Stimulated activated naive CD8-positive, alpha-beta T cell treated with anti-CD3 and anti-CD28 coated beads, Interleukin-15, amount 100 ng/mL, for 72 hours (primary cell): ENCODE measurements at regions not wholly inside any gene's neighbourhood (a gene's known extent, or its start where the extent isn't known, plus 50 kb on each side); places are given as distances from the start of the nearest gene placed in this dataset.

Experiments used
- ATAC-seq: fragments of 150-1000 bp; cut with Tn5 transposase; 2 replicates; pipeline ENCODE4 v1.10.0; 2021; ENCODE audit warnings: mild to moderate bottlenecking, moderate library complexity
- DNase-seq, 2 donors: peaks; one replicate each; pipeline ENCODE4 v3.0.0; 2021 to 2022
- H3K27ac Mint-ChIP-seq, 2 donors: one replicate each; pipeline ENCODE4 v1.8.0; 2022; ENCODE audit warnings: mild to moderate bottlenecking in 2 of 2, mixed read lengths in 2 of 2, moderate library complexity in 2 of 2
- H3K27me3 Mint-ChIP-seq: one replicate; pipeline ENCODE4 v1.8.0; 2022; ENCODE audit warnings: mixed read lengths
- H3K4me1 Mint-ChIP-seq: one replicate; pipeline ENCODE4 v1.8.0; 2022; ENCODE audit warnings: mild to moderate bottlenecking, mixed read lengths
- H3K4me3 Mint-ChIP-seq, 2 donors: one replicate each; pipeline ENCODE4 v1.8.0; 2022; ENCODE audit warnings: mild to moderate bottlenecking in 2 of 2, mixed read lengths in 2 of 2, moderate library complexity in 1 of 2
- H3K9me3 Mint-ChIP-seq, 2 donors: one replicate each; pipeline ENCODE4 v1.8.0; 2022; ENCODE audit warnings: mixed read lengths in 2 of 2

DNA sequence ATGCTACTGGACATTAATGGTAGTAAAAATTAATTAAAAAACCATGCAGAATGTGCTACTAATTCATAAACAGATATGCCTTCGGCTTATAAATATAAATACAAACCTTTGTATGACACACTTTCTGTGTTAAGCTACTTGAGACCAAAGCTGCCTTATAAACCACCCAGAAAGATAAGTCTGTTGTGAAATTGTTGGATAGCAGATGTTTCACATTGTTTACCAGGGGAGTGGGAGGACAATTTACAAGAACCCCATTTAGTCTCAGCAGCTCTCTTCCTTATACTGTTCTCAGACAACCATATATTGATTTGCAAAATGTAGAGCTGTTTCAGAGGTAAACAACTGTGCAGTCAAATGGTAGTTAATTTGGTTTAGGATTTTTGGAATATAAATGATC is 524.4 kb downstream of the PRR16 start:
- DNase-seq (no peak), ATAC-seq (no peak)
- no peak overlapping the region for H3K27ac Mint-ChIP-seq
- no peaks in the 10 kb centered on the region for H3K4me1 Mint-ChIP-seq
- no peak overlapping the region for H3K4me3 Mint-ChIP-seq
- H3K9me3 Mint-ChIP-seq: no peaks in the 10 kb centered on the region
- H3K27me3 Mint-ChIP-seq: no peaks in the 10 kb centered on the region

DNA sequence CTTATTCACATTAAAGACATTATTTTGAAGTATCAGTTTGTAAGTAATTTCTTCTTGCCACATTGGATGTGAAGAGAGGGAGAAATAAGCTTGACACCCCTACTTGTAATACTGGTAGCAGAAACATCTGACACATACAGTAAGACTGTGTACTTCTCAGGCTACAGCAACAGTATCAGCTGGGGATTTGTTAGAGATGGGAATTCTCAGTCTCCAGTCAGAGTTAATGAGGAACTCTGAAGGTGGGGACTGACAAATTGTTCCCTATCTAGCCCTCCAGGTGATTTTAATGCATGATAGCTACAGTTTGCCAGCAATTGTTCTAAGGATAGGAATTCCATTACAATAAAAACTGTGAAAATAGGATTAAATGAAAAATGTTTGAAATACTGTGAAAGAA is 524.8 kb downstream of the PRR16 start:
- Mint-ChIP-seq H3K27me3 (no peaks in the 10 kb centered on the region), H3K9me3 (no peaks in the 10 kb centered on the region), H3K4me1 (no peaks in the 10 kb centered on the region), H3K27ac (no peak overlapping the region), H3K4me3 (no peak overlapping the region)
- ATAC-seq (no peak), DNase-seq (no peak)

DNA sequence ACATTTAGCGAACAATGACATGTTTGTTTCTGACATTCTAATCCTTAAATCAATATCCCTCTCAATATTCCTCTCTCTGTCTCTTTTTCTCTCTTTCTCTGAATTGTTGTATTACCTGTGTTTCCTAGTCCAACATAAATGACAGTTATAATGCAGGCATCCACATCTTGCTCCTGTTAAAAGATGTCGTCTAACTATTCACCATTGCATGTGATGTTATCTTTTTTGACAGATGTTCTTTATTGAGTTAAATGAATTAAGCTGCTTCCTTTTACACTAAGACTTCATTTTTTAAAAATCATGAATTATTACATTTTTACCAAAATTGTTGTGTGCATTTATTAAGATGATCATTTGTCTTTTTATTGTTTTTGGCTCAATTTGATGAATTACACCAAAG is 527.5 kb downstream of the PRR16 start:
- no peaks in the 10 kb centered on the region for H3K4me1 Mint-ChIP-seq
- no peak overlapping the region for H3K27ac Mint-ChIP-seq
- H3K4me3 Mint-ChIP-seq: no peak overlapping the region
- no peak for ATAC-seq
- no peaks in the 10 kb centered on the region for H3K27me3 Mint-ChIP-seq
- no peak for DNase-seq
- H3K9me3 Mint-ChIP-seq: no peaks in the 10 kb centered on the region

DNA sequence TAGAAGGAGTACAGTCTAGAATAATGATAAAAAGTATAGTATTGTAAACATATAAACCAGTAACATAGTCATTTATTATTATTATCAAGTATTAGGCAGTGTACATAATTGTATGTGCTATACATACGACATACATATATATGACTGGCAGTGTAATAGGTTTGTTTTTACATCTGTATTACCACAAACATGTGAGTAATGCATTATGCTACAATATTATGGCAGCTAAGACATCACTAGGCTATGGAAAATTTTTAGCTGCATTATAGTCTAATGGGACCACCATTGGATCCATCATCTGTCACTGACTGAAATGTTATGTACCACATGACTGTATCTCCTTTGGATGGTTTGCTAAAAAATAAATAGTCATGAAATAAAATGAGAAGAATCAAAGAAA is 530.0 kb downstream of the PRR16 start:
- H3K9me3 Mint-ChIP-seq: no peaks in the 10 kb centered on the region
- ATAC-seq (no peak), DNase-seq (no peak)
- no peak overlapping the region for H3K4me3 Mint-ChIP-seq
- H3K27me3 Mint-ChIP-seq: no peaks in the 10 kb centered on the region
- H3K4me1 Mint-ChIP-seq: no peaks in the 10 kb centered on the region
- no peak overlapping the region for H3K27ac Mint-ChIP-seq

DNA sequence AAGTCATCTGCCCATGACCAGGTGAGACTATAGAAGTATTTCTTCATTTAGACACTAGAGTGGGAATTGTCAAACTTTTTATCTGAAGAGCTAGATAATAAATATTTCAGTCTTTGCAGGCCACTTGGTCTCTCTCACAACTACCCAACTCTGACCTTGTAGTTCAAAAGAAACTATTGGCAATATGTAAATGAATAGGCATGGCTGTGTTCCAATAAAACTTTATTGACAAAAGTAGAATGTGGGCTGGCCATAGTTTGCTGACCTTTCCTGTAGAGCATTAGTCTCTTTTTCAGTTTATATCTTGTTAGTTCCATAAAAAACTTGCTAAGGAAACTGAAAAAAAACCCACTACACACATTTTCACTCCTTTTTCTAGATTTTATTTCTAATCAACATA is 535.5 kb downstream of the PRR16 start:
- H3K9me3 Mint-ChIP-seq: peaks cover 0 to 5% of the 10 kb centered on the region in 2 donors
- ATAC-seq: no peak
- DNase-seq: no peak
- no peak overlapping the region for H3K27ac Mint-ChIP-seq
- H3K4me3 Mint-ChIP-seq: no peak overlapping the region
- no peaks in the 10 kb centered on the region for H3K27me3 Mint-ChIP-seq
- H3K4me1 Mint-ChIP-seq: no peaks in the 10 kb centered on the region

- Mint-ChIP-seq H3K27me3 (no peaks in the 10 kb centered on the region), H3K4me3 (no peak overlapping the region), H3K9me3 (peaks cover 3 to 7% of the 10 kb centered on the region in 2 donors), H3K4me1 (no peaks in the 10 kb centered on the region), H3K27ac (no peak overlapping the region)
- DNase-seq: no peak
- no peak for ATAC-seq
These were observed 542.1 kb downstream of the PRR16 start for GRCh38 chr5:121006217-121006616.

DNA sequence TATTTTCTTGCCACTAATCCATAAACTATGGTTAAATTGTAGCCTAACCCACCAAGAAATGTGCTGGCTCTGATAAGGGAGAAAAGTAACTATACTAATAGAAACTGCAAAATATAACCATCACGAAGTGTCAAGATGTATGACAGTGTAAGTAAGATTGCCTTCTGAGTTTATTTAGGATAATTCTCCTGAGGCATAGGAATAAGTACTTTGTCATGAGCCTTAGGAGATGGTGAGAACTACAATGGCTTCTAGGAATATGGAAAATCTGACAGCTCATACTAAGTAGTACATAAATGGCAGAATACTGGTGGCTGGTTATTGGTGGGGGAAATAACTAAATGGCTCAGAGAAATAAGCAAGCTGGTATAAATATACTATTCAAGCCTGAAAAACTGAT is 543.9 kb downstream of the PRR16 start:
- Mint-ChIP-seq H3K27ac (no peak overlapping the region), H3K4me3 (no peak overlapping the region), H3K9me3 (peaks cover 3 to 7% of the 10 kb centered on the region in 2 donors), H3K27me3 (no peaks in the 10 kb centered on the region), H3K4me1 (no peaks in the 10 kb centered on the region)
- ATAC-seq (no peak), DNase-seq (no peak)

GRCh38 chr5:121009058-121009457 is 545.0 kb downstream of the PRR16 start:
- DNase-seq (no peak), ATAC-seq (no peak)
- no peak overlapping the region for H3K27ac Mint-ChIP-seq
- no peaks in the 10 kb centered on the region for H3K4me1 Mint-ChIP-seq
- no peaks in the 10 kb centered on the region for H3K27me3 Mint-ChIP-seq
- peaks cover 3 to 7% of the 10 kb centered on the region in 2 donors for H3K9me3 Mint-ChIP-seq
- H3K4me3 Mint-ChIP-seq: no peak overlapping the region

DNA sequence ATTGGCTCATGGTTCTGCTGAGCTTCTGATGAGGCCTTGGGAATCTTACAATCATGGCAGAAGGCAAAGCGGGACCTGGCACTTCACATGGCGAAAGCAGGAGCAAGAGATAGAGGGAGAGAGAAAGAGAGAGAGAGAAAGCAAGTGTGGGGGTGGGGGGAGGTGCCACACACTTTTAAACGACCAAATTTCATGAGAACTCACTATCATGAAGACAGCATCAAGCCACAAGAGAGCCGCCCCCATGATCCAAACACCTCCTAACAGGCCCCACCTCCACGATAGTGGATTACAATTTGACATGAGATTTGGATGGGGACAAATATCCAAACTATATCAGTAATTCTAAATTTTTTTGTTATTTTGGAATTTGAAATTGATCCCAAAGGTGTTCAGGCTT is 553.9 kb downstream of the PRR16 start:
- no peak overlapping the region for H3K4me3 Mint-ChIP-seq
- H3K27ac Mint-ChIP-seq: no peak overlapping the region
- no peaks in the 10 kb centered on the region for H3K27me3 Mint-ChIP-seq
- peaks cover 0 to 4% of the 10 kb centered on the region in 2 donors for H3K9me3 Mint-ChIP-seq
- no peak for ATAC-seq
- no peak for DNase-seq
- no peaks in the 10 kb centered on the region for H3K4me1 Mint-ChIP-seq

GRCh38 chr5:121019106-121019505 is 555.0 kb downstream of the PRR16 start:
- DNase-seq (no peak), ATAC-seq (no peak)
- H3K4me3 Mint-ChIP-seq: no peak overlapping the region
- peaks cover 0 to 7% of the 10 kb centered on the region in 2 donors for H3K9me3 Mint-ChIP-seq
- H3K27ac Mint-ChIP-seq: no peak overlapping the region
- H3K27me3 Mint-ChIP-seq: no peaks in the 10 kb centered on the region
- no peaks in the 10 kb centered on the region for H3K4me1 Mint-ChIP-seq

- no peaks in the 10 kb centered on the region for H3K27me3 Mint-ChIP-seq
- no peak overlapping the region for H3K4me3 Mint-ChIP-seq
- no peak for ATAC-seq
- no peak overlapping the region for H3K27ac Mint-ChIP-seq
- peaks cover 0 to 7% of the 10 kb centered on the region in 2 donors for H3K9me3 Mint-ChIP-seq
- H3K4me1 Mint-ChIP-seq: no peaks in the 10 kb centered on the region
- no peak for DNase-seq
These were observed 555.6 kb downstream of the PRR16 start for GRCh38 chr5:121019734-121020133.

GRCh38 chr5:121021681-121022080 is 557.6 kb downstream of the PRR16 start:
- H3K27ac Mint-ChIP-seq: no peak overlapping the region
- H3K27me3 Mint-ChIP-seq: no peaks in the 10 kb centered on the region
- H3K9me3 Mint-ChIP-seq: peaks cover 0 to 7% of the 10 kb centered on the region in 2 donors
- H3K4me1 Mint-ChIP-seq: no peaks in the 10 kb centered on the region
- H3K4me3 Mint-ChIP-seq: no peak overlapping the region
- no peak for DNase-seq
- ATAC-seq: no peak

GRCh38 chr5:121024416-121025311 is 560.6 kb downstream of the PRR16 start:
- DNase-seq: no peak
- no peak for ATAC-seq
- Mint-ChIP-seq H3K27me3 (no peaks in the 10 kb centered on the region), H3K27ac (no peak overlapping the region), H3K9me3 (peaks cover 4 to 7% of the 10 kb centered on the region in 2 donors), H3K4me3 (no peak overlapping the region), H3K4me1 (no peaks in the 10 kb centered on the region)

DNA sequence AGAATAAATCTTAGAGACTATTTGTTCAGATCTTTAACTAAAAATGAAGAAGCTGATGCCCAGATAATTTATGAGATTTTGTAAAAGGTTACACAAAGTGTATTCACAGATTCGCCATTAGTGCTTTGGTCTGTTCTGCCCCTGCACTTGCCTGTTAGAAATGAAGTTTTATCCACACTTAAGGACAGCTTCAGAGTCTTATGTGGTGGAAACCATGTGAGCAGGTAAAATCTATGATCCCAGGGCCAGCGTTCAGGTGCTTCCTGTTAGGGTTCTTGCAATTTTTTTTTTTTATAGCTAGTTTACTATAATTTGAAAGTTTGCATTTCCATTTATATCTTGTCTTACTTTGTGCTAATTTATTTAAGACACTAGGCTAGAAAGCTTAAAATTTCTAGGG is 561.6 kb downstream of the PRR16 start:
- Mint-ChIP-seq H3K4me3 (no peak overlapping the region), H3K9me3 (peaks cover 4 to 7% of the 10 kb centered on the region in 2 donors), H3K27ac (no peak overlapping the region), H3K4me1 (no peaks in the 10 kb centered on the region), H3K27me3 (no peaks in the 10 kb centered on the region)
- DNase-seq (no peak), ATAC-seq (no peak)

GRCh38 chr5:121027636-121028035 is 563.5 kb downstream of the PRR16 start:
- DNase-seq (no peak), ATAC-seq (no peak)
- H3K4me1 Mint-ChIP-seq: no peaks in the 10 kb centered on the region
- no peak overlapping the region for H3K4me3 Mint-ChIP-seq
- no peaks in the 10 kb centered on the region for H3K27me3 Mint-ChIP-seq
- peaks cover 4 to 7% of the 10 kb centered on the region in 2 donors for H3K9me3 Mint-ChIP-seq
- H3K27ac Mint-ChIP-seq: no peak overlapping the region

- Mint-ChIP-seq H3K4me3 (no peak overlapping the region), H3K27me3 (no peaks in the 10 kb centered on the region), H3K4me1 (no peaks in the 10 kb centered on the region), H3K9me3 (peaks cover 0 to 4% of the 10 kb centered on the region in 2 donors), H3K27ac (no peak overlapping the region)
- ATAC-seq: no peak
- DNase-seq: no peak
These were observed 565.6 kb downstream of the PRR16 start for GRCh38 chr5:121029536-121030245.
